ENCODE measurements at regions not wholly inside any gene's neighbourhood (a gene's known extent, or its start where the extent isn't known, plus 50 kb on each side); places are given as distances from the start of the nearest gene placed in this dataset.

DNA sequence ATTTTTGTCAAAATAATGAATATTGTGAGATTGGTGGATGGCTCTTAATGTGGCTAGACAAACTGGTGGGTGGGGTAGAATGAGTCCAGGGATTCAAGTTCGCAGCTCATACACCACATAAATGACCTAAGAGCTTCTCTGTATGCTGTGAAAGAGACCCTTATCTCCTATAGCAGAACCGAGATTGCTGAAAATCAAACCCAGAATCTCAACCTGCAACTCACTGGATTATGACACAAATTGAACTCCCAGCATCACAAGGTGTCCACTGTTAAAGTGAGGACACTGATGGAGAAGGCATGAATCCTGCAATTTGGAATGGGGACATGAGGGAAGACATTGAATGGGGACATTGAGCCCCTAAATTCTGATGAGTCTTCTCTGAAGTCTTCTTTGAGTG lies 51.3 kb upstream of the CNKSR3 start:
- H3K79me2 ChIP-seq (ENCODE audit: low read depth) = no peaks in the 10 kb centered on the region
- TF ChIP-seq EZH2 (IDR thresholded peaks at IDR 0.05) (no peak), EZH2phosphoT487 (IDR thresholded peaks at IDR 0.05) (no peak)
- TF ChIP-seq, protein P1, sequence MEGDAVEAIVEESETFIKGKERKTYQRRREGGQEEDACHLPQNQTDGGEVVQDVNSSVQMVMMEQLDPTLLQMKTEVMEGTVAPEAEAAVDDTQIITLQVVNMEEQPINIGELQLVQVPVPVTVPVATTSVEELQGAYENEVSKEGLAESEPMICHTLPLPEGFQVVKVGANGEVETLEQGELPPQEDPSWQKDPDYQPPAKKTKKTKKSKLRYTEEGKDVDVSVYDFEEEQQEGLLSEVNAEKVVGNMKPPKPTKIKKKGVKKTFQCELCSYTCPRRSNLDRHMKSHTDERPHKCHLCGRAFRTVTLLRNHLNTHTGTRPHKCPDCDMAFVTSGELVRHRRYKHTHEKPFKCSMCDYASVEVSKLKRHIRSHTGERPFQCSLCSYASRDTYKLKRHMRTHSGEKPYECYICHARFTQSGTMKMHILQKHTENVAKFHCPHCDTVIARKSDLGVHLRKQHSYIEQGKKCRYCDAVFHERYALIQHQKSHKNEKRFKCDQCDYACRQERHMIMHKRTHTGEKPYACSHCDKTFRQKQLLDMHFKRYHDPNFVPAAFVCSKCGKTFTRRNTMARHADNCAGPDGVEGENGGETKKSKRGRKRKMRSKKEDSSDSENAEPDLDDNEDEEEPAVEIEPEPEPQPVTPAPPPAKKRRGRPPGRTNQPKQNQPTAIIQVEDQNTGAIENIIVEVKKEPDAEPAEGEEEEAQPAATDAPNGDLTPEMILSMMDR (IDR thresholded peaks at IDR 0.05) = no peak
- no peaks in the 10 kb centered on the region for H3K36me3 Mint-ChIP-seq

DNA sequence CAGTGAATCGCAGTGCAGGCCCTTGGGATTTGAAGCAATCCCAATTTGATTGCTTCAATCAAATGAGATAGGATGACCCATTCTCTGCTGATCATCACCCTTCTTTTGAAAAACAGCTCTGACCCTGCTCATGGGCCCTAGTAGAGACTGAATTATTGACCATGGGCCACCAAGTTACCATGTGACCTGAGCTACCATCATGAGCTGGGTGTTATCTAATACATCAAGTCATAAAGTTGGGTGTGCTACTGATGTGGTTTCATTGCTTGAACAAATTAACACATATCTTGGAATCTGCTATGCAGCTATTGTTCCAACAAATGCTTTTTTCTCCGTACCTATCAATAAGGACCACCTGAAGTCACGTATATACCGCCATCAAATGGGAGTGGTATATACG lies 54.8 kb upstream of the CNKSR3 start:
- no peaks in the 10 kb centered on the region for H3K9me3 ChIP-seq (ENCODE audit: low read depth)
- no peaks in the 10 kb centered on the region for H3K9me3 Mint-ChIP-seq
- H3K27ac ChIP-seq = no peak overlapping the region
- no peak overlapping the region for H3K4me3 ChIP-seq
- no peaks in the 10 kb centered on the region for H3K27me3 ChIP-seq
- H3F3A ChIP-seq (ENCODE audit: low read depth) = no peaks in the 10 kb centered on the region
- no peak overlapping the region for H3K27ac Mint-ChIP-seq
- H3K36me3 ChIP-seq = no peaks in the 10 kb centered on the region
- no peaks in the 10 kb centered on the region for H4K20me1 ChIP-seq (ENCODE audit: low read depth)
- no peak overlapping the region for H2AFZ ChIP-seq (replicated peaks)
- H3K27me3 Mint-ChIP-seq (ENCODE audit: insufficient read depth, low read depth) = peaks cover 2% of the 10 kb centered on the region
- H3K4me3 Mint-ChIP-seq = no peak overlapping the region
- H3K36me3 Mint-ChIP-seq = no peaks in the 10 kb centered on the region
- TF ChIP-seq, protein P1 (IDR thresholded peaks at IDR 0.05) = no peak
- TF ChIP-seq EZH2 (IDR thresholded peaks at IDR 0.05) (no peak), EZH2phosphoT487 (IDR thresholded peaks at IDR 0.05) (no peak)
- DNase-seq (ENCODE audit: low spot score) = no peak
- peaks cover 5% of the 10 kb centered on the region for H3K4me1 Mint-ChIP-seq
- no peak overlapping the region for H3K9ac ChIP-seq
- no peaks in the 10 kb centered on the region for H3K4me1 ChIP-seq
- H3K4me2 ChIP-seq = no peak overlapping the region
- H3K79me2 ChIP-seq (ENCODE audit: low read depth) = no peaks in the 10 kb centered on the region

More for the DNA sequence above, 51.3 kb upstream of the CNKSR3 start:
- H3K4me2 ChIP-seq = no peak overlapping the region
- peaks cover 3% of the 10 kb centered on the region for H3K4me1 Mint-ChIP-seq
- no peak overlapping the region for H3K27ac ChIP-seq
- H3K27me3 Mint-ChIP-seq (ENCODE audit: insufficient read depth, low read depth) = peaks cover 6% of the 10 kb centered on the region
- H3K27me3 ChIP-seq = no peaks in the 10 kb centered on the region
- H4K20me1 ChIP-seq (ENCODE audit: low read depth) = no peaks in the 10 kb centered on the region
- H3K9ac ChIP-seq = no peak overlapping the region
- H3K27ac Mint-ChIP-seq = no peak overlapping the region
- H3K9me3 ChIP-seq (ENCODE audit: low read depth) = no peaks in the 10 kb centered on the region
- no peak overlapping the region for H3K4me3 Mint-ChIP-seq
- no peak for DNase-seq (ENCODE audit: low spot score)
- H3K36me3 ChIP-seq = no peaks in the 10 kb centered on the region
- H3K4me1 ChIP-seq = no peaks in the 10 kb centered on the region
- no peaks in the 10 kb centered on the region for H3F3A ChIP-seq (ENCODE audit: low read depth)
- no peak overlapping the region for H2AFZ ChIP-seq (replicated peaks)
- no peaks in the 10 kb centered on the region for H3K9me3 Mint-ChIP-seq
- H3K4me3 ChIP-seq = no peak overlapping the region

DNA sequence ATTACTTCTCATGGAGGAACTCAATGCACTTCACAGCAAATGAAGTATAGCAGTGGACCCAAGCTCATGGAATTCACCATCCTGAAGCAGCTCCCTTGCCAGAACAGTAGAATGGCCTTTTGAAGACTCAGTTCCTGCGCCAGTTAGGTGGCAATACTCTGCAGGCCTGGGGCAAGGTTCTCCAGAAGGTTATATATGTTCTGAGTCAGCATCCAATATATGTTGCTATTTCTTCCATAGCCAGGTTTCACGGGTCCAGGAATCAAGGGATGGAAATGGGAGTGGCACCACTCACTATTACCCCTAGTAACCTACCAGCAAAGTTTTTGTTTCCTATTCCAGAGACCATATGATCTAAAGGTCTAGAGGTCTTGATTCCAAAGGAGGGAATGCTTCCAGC lies 56.4 kb upstream of the CNKSR3 start:
- DNase-seq (ENCODE audit: low spot score) = no peak
- Mint-ChIP-seq H3K4me3 (no peak overlapping the region), H3K4me1 (peaks cover 5% of the 10 kb centered on the region), H3K27me3 (ENCODE audit: insufficient read depth, low read depth) (peaks cover 2% of the 10 kb centered on the region), H3K27ac (no peak overlapping the region), H3K9me3 (no peaks in the 10 kb centered on the region), H3K36me3 (no peaks in the 10 kb centered on the region)
- Histone ChIP-seq H3K79me2 (ENCODE audit: low read depth) (no peaks in the 10 kb centered on the region), H3K27ac (no peak overlapping the region), H4K20me1 (ENCODE audit: low read depth) (no peaks in the 10 kb centered on the region), H3K4me1 (no peaks in the 10 kb centered on the region), H3F3A (ENCODE audit: low read depth) (no peaks in the 10 kb centered on the region), H3K4me3 (no peak overlapping the region), H3K4me2 (no peak overlapping the region), H3K9me3 (ENCODE audit: low read depth) (no peaks in the 10 kb centered on the region), H2AFZ (replicated peaks) (no peak overlapping the region), H3K9ac (no peak overlapping the region), H3K36me3 (no peaks in the 10 kb centered on the region), H3K27me3 (no peaks in the 10 kb centered on the region)
- TF ChIP-seq EZH2phosphoT487 (IDR thresholded peaks at IDR 0.05) (no peak), EZH2 (IDR thresholded peaks at IDR 0.05) (no peak)
- TF ChIP-seq, protein P1 (IDR thresholded peaks at IDR 0.05) = no peak

Data from neural progenitor cell (in vitro differentiated cells).